GM23338 (cell line): ENCODE measurements at regions not wholly inside any gene's neighbourhood (a gene's known extent, or its start where the extent isn't known, plus 50 kb on each side); places are given as distances from the start of the nearest gene placed in this dataset.

Source experiments
- ATAC-seq: fragments of 200-7000 bp; cut with Tn5 transposase; 3 replicates; pipeline ENCODE4 v1.9.1; 2020
- DNase-seq: peaks from one replicate; pipeline ENCODE4 v3.0.0-alpha.2; 2015; ENCODE audit warnings: low spot score
- H2AFZ ChIP-seq: fragments of 200-600 bp; sonication (generic); 2 replicates; pipeline ENCODE4 v1.8.0; 2016; ENCODE audit warnings: antibody characterized with exemption, mild to moderate bottlenecking, moderate library complexity
- H3F3A ChIP-seq: fragments of 200-600 bp; sonication (generic); replicated peaks from 2 replicates; pipeline ENCODE4 v1.8.0; 2017; ENCODE audit warnings: antibody characterized with exemption, mixed run types, low read depth
- H3K27ac ChIP-seq: fragments of 200-600 bp; sonication (generic); 2 replicates; pipeline ENCODE4 v1.6.1; 2016; ENCODE audit warnings: low read depth
- H3K27me3 ChIP-seq: fragments of 200-600 bp; sonication (generic); 2 replicates; pipeline ENCODE4 v1.8.0; 2016; ENCODE audit warnings: mild to moderate bottlenecking, mixed run types, moderate library complexity; ENCODE audit not compliant: insufficient read depth
- H3K36me3 ChIP-seq: fragments of 200-600 bp; sonication (generic); 2 replicates; pipeline ENCODE4 v1.8.0; 2016; ENCODE audit warnings: mild to moderate bottlenecking; ENCODE audit not compliant: insufficient read depth
- H3K4me1 ChIP-seq: fragments of 200-600 bp; sonication (generic); 2 replicates; pipeline ENCODE4 v1.8.0; 2016; ENCODE audit warnings: mild to moderate bottlenecking, moderate library complexity; ENCODE audit not compliant: insufficient read depth
- H3K4me2 ChIP-seq: fragments of 200-600 bp; sonication (generic); 2 replicates; pipeline ENCODE4 v1.7.1; 2017; ENCODE audit warnings: mixed run types
- H3K4me3 ChIP-seq: fragments of 200-600 bp; sonication (generic); 2 replicates; pipeline ENCODE4 v1.6.1; 2016; ENCODE audit warnings: mixed run types
- H3K79me2 ChIP-seq: fragments of 200-600 bp; sonication (generic); replicated peaks from 2 replicates; pipeline ENCODE4 v1.8.0; 2017; ENCODE audit warnings: mild to moderate bottlenecking; ENCODE audit not compliant: insufficient read depth
- H3K9me2 ChIP-seq: fragments of 200-600 bp; sonication (generic); 2 replicates; pipeline ENCODE4 v1.8.0; 2017; ENCODE audit not compliant: insufficient read depth
- H4K20me1 ChIP-seq: fragments of 200-600 bp; sonication (generic); replicated peaks from 2 replicates; pipeline ENCODE4 v1.8.0; 2017; ENCODE audit warnings: mild to moderate bottlenecking; ENCODE audit not compliant: insufficient read depth
- H3K27ac Mint-ChIP-seq: 2 replicates; pipeline ENCODE4 v1.8.0; 2020; ENCODE audit warnings: inconsistent platforms, mild to moderate bottlenecking, moderate library complexity, mixed read lengths
- H3K27me3 Mint-ChIP-seq: 3 replicates; pipeline ENCODE4 v1.8.0; 2022; ENCODE audit warnings: low read depth, mild to moderate bottlenecking, moderate library complexity, mixed read lengths, inconsistent platforms; ENCODE audit not compliant: insufficient read depth, poor library complexity
- H3K36me3 Mint-ChIP-seq: 3 replicates; pipeline ENCODE4 v1.8.0; 2021; ENCODE audit warnings: low read depth, mild to moderate bottlenecking, inconsistent platforms, moderate library complexity, mixed read lengths
- H3K4me1 Mint-ChIP-seq: 3 replicates; pipeline ENCODE4 v1.8.0; 2020; ENCODE audit warnings: mild to moderate bottlenecking, inconsistent platforms, mixed read lengths
- H3K4me3 Mint-ChIP-seq: 3 replicates; pipeline ENCODE4 v1.8.0; 2021; ENCODE audit warnings: moderate library complexity, mild to moderate bottlenecking, inconsistent platforms, mixed read lengths
- H3K9me3 Mint-ChIP-seq: 3 replicates; pipeline ENCODE4 v1.8.0; 2020; ENCODE audit warnings: moderate library complexity, mild to moderate bottlenecking, inconsistent platforms, mixed read lengths
- CREB1 ChIP-seq: fragments of 250-450 bp; sonication (Bioruptor Pico); IDR thresholded peaks from 2 replicates; pipeline ENCODE4 v1.5.0; 2020; ENCODE audit warnings: low read depth, mild to moderate bottlenecking, moderate library complexity
- EZH2 ChIP-seq: fragments of 200-600 bp; sonication (generic); IDR thresholded peaks from one replicate; pipeline ENCODE4 v1.8.0; 2017; ENCODE audit warnings: antibody characterized with exemption, mild to moderate bottlenecking, low read depth; ENCODE audit not compliant: unreplicated experiment
- EZH2phosphoT487 ChIP-seq: fragments of 200-600 bp; sonication (generic); IDR thresholded peaks from one replicate; pipeline ENCODE4 v1.8.1; 2018; ENCODE audit warnings: antibody characterized with exemption; ENCODE audit not compliant: unreplicated experiment
- JUNB ChIP-seq: IDR thresholded peaks from one replicate; pipeline ENCODE4 v1.6.1; 2016; ENCODE audit warnings: antibody characterized with exemption; ENCODE audit not compliant: unreplicated experiment
- NANOG ChIP-seq: IDR thresholded peaks from 2 replicates; pipeline ENCODE4 v1.6.1; 2016; ENCODE audit warnings: antibody characterized with exemption, borderline replicate concordance
- POLR2AphosphoS5 ChIP-seq: IDR thresholded peaks from 2 replicates; pipeline ENCODE4 v1.6.1; 2016; ENCODE audit warnings: antibody characterized with exemption, low read depth
- STAT1 ChIP-seq: IDR thresholded peaks from one replicate; pipeline ENCODE4 v1.6.1; 2016; ENCODE audit warnings: antibody characterized with exemption; ENCODE audit not compliant: unreplicated experiment
- ZNF114 ChIP-seq: fragments of 250-450 bp; sonication (Bioruptor Pico); IDR thresholded peaks from 2 replicates; pipeline ENCODE4 v1.5.0; 2020; ENCODE audit warnings: mild to moderate bottlenecking, moderate library complexity
- ZNF331 ChIP-seq: fragments of 250-450 bp; sonication (Bioruptor Pico); IDR thresholded peaks from 2 replicates; pipeline ENCODE4 v1.5.0; 2020; ENCODE audit warnings: low read depth, mild to moderate bottlenecking, moderate library complexity
- TF ChIP-seq, protein P1 (sequence below), 2 experiments: fragments of 200-600 bp in 1 of 2; sonication (generic) in 1 of 2; conservative IDR thresholded peaks; 2 replicates each; pipeline versions ENCODE4 v1.5.1 to v1.6.1; 2016 to 2017; ENCODE audit warnings: antibody characterized with exemption in 2 of 2, low read depth in 2 of 2, mild to moderate bottlenecking in 2 of 2, moderate library complexity in 1 of 2
- TF ChIP-seq, protein P2 (sequence below): fragments of 250-450 bp; sonication (Bioruptor Pico); IDR thresholded peaks from 2 replicates; pipeline ENCODE4 v1.5.0; 2020; ENCODE audit warnings: mild to moderate bottlenecking, moderate library complexity

DNA sequence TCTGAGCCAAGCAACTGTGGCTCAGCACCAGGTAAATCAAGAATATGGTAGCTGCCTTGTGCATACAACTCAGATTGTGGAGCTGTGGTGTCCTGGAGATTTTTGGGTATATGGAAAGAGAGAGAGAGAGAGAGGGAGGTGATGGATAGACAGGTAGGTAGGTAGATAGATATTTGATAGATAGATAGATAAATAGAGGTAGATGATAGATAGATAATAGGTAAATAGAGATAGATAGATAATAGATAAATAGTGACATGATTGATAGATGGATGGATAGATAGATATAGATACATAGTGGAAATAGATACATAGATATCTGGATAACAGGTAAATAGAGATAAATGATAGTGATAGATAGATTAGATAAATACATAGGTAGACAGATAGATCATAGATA lies 206.3 kb downstream of the KLF6 start (continued):
- TF ChIP-seq, protein P1, sequence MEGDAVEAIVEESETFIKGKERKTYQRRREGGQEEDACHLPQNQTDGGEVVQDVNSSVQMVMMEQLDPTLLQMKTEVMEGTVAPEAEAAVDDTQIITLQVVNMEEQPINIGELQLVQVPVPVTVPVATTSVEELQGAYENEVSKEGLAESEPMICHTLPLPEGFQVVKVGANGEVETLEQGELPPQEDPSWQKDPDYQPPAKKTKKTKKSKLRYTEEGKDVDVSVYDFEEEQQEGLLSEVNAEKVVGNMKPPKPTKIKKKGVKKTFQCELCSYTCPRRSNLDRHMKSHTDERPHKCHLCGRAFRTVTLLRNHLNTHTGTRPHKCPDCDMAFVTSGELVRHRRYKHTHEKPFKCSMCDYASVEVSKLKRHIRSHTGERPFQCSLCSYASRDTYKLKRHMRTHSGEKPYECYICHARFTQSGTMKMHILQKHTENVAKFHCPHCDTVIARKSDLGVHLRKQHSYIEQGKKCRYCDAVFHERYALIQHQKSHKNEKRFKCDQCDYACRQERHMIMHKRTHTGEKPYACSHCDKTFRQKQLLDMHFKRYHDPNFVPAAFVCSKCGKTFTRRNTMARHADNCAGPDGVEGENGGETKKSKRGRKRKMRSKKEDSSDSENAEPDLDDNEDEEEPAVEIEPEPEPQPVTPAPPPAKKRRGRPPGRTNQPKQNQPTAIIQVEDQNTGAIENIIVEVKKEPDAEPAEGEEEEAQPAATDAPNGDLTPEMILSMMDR (conservative IDR thresholded peaks at IDR 0.05; ENCODE audit: low read depth in 2 of 2), result no peak
- no peak for TF ChIP-seq EZH2phosphoT487
- TF ChIP-seq, protein P2, sequence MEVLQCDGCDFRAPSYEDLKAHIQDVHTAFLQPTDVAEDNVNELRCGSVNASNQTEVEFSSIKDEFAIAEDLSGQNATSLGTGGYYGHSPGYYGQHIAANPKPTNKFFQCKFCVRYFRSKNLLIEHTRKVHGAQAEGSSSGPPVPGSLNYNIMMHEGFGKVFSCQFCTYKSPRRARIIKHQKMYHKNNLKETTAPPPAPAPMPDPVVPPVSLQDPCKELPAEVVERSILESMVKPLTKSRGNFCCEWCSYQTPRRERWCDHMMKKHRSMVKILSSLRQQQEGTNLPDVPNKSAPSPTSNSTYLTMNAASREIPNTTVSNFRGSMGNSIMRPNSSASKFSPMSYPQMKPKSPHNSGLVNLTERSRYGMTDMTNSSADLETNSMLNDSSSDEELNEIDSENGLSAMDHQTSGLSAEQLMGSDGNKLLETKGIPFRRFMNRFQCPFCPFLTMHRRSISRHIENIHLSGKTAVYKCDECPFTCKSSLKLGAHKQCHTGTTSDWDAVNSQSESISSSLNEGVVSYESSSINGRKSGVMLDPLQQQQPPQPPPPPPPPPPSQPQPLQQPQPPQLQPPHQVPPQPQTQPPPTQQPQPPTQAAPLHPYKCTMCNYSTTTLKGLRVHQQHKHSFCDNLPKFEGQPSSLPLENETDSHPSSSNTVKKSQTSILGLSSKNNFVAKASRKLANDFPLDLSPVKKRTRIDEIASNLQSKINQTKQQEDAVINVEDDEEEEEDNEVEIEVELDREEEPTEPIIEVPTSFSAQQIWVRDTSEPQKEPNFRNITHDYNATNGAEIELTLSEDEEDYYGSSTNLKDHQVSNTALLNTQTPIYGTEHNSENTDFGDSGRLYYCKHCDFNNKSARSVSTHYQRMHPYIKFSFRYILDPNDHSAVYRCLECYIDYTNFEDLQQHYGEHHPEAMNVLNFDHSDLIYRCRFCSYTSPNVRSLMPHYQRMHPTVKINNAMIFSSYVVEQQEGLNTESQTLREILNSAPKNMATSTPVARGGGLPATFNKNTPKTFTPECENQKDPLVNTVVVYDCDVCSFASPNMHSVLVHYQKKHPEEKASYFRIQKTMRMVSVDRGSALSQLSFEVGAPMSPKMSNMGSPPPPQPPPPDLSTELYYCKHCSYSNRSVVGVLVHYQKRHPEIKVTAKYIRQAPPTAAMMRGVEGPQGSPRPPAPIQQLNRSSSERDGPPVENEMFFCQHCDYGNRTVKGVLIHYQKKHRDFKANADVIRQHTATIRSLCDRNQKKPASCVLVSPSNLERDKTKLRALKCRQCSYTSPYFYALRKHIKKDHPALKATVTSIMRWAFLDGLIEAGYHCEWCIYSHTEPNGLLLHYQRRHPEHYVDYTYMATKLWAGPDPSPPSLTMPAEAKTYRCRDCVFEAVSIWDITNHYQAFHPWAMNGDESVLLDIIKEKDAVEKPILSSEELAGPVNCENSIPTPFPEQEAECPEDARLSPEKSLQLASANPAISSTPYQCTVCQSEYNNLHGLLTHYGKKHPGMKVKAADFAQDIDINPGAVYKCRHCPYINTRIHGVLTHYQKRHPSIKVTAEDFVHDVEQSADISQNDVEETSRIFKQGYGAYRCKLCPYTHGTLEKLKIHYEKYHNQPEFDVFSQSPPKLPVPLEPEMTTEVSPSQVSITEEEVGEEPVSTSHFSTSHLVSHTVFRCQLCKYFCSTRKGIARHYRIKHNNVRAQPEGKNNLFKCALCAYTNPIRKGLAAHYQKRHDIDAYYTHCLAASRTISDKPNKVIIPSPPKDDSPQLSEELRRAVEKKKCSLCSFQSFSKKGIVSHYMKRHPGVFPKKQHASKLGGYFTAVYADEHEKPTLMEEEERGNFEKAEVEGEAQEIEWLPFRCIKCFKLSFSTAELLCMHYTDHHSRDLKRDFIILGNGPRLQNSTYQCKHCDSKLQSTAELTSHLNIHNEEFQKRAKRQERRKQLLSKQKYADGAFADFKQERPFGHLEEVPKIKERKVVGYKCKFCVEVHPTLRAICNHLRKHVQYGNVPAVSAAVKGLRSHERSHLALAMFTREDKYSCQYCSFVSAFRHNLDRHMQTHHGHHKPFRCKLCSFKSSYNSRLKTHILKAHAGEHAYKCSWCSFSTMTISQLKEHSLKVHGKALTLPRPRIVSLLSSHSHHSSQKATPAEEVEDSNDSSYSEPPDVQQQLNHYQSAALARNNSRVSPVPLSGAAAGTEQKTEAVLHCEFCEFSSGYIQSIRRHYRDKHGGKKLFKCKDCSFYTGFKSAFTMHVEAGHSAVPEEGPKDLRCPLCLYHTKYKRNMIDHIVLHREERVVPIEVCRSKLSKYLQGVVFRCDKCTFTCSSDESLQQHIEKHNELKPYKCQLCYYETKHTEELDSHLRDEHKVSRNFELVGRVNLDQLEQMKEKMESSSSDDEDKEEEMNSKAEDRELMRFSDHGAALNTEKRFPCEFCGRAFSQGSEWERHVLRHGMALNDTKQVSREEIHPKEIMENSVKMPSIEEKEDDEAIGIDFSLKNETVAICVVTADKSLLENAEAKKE (CRISPR knock-in tag), result no peak

DNA sequence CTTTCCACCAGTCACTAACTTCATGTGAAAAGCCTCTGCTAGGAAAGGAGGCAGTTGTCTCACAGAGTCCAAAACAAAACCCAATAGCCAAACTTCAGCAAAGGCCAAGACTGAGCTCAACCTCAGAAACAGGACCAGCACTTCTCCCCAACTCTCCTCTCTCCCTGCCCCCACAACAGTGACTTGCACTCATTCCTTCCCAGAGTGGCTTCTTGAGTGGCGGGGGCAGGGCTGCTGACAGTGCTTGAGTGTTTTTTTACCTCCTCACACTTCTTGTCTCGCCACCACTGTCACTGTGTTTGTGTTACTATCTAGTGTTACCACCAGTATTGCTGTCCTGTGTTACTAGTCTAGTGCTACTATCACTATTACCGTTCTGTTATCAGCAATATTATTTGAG lies 206.8 kb downstream of the KLF6 start:
- no peaks in the 10 kb centered on the region for H3F3A ChIP-seq
- no peaks in the 10 kb centered on the region for H3K36me3 ChIP-seq
- no peaks in the 10 kb centered on the region for H3K27me3 ChIP-seq
- ATAC-seq (no peak), DNase-seq (peak; percentile 11)
- no peak overlapping the region for H3K27ac ChIP-seq
- peak overlapping the region; percentile 66; the same call in 1 of the 2 replicates for H3K27ac Mint-ChIP-seq
- H3K4me3 Mint-ChIP-seq, result no peak overlapping the region
- no peak for TF ChIP-seq JUNB
- TF ChIP-seq STAT1, result no peak
- TF ChIP-seq, protein P1 (conservative IDR thresholded peaks at IDR 0.05; ENCODE audit: low read depth in 2 of 2), result no peak
- no peak for TF ChIP-seq EZH2phosphoT487
- no peak for TF ChIP-seq ZNF114 (CRISPR knock-in tag)
- TF ChIP-seq NANOG, result no peak
- no peak for TF ChIP-seq CREB1
- TF ChIP-seq ZNF331 (CRISPR knock-in tag), result no peak
- TF ChIP-seq EZH2, result no peak
- TF ChIP-seq POLR2AphosphoS5, result no peak
- no peaks in the 10 kb centered on the region for H3K27me3 Mint-ChIP-seq
- no peaks in the 10 kb centered on the region for H3K79me2 ChIP-seq
- no peak overlapping the region for H3K4me3 ChIP-seq
- H3K36me3 Mint-ChIP-seq, result no peaks in the 10 kb centered on the region
- H2AFZ ChIP-seq, result peak overlapping the region; percentile 84; the same call in 1 of the 2 replicates
- no peak overlapping the region for H3K4me2 ChIP-seq
- no peaks in the 10 kb centered on the region for H3K9me2 ChIP-seq
- H3K4me1 ChIP-seq, result peaks cover 9% of the 10 kb centered on the region; the same call in 1 of the 2 replicates
- peaks cover 21% of the 10 kb centered on the region for H3K4me1 Mint-ChIP-seq
- H3K9me3 Mint-ChIP-seq, result no peaks in the 10 kb centered on the region
- no peaks in the 10 kb centered on the region for H4K20me1 ChIP-seq
